ENCODE measurements at regions not wholly inside any gene's neighbourhood (a gene's known extent, or its start where the extent isn't known, plus 50 kb on each side); places are given as distances from the start of the nearest gene placed in this dataset.

DNA sequence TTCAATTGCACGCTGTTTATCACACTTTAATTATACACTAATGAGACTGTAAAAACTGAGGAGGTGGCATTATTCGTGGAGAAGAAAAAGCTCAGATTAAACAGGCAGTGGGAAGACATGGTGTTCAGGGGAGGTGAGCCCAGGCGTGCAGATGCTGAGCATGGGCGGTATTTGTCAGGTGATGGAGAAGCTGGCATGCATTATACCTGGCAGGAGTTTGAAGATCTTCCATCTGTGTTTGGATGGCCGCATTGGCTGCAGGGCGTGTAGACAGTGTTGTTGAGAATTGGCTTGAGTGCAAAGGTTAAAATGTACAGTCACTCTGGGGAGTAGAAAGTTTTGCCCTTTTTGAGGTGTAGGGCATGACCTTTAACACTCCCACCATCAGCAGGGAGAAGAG lies 213.8 kb downstream of the ERMARD start:
- H3K27me3 Mint-ChIP-seq = peaks cover 5% of the 10 kb centered on the region
- H3K4me1 Mint-ChIP-seq = peaks cover 2% of the 10 kb centered on the region
- H3K9me3 Mint-ChIP-seq = no peaks in the 10 kb centered on the region
- H3K4me3 Mint-ChIP-seq = no peak overlapping the region
- DNase-seq = no peak
- ChIA-PET CTCF (no interaction called here), POLR2A (no interaction called here)
- H3K36me3 Mint-ChIP-seq (ENCODE audit: low read depth) = no peaks in the 10 kb centered on the region
- H3K27ac Mint-ChIP-seq = no peak overlapping the region

DNA sequence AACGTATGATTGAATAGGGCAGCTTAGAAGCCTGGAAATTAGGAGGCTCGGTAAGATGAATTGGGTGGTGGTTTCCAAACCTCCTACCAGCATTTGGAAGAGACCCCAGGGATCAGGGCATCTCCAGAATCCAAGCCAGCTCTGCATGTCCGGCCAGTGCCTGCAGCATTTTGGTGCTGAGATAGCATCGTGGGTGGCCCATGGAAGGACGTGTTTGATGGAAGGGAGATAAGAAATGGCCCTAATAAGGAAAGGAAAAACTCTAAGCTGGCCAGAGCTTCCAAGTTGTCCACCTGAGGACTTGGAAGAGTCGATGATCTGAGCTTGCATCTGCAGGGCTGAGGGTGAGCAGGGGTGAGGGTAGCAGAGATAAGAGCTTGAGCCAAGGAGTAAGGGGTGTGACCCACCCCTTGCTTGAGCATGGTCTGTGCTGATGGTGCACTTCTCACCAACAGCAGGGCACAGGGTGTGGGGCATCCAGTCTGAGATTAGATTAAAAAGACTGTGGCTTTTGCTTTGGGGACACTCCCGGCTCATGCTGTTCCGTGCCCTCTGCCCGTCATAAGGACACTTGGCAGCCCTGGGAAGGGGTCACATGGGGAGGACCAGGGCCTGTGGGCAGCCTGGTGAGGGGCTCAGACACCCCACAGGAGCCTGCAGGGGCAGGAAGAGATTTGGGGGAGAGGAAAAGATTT lies 213.2 kb downstream of the ERMARD start:
- H3K27ac Mint-ChIP-seq = no peak overlapping the region
- peaks cover 2% of the 10 kb centered on the region for H3K4me1 Mint-ChIP-seq
- H3K27me3 Mint-ChIP-seq = peaks cover 5% of the 10 kb centered on the region
- H3K4me3 Mint-ChIP-seq = no peak overlapping the region
- no peaks in the 10 kb centered on the region for H3K36me3 Mint-ChIP-seq (ENCODE audit: low read depth)
- ChIA-PET POLR2A (no interaction called here), CTCF (interaction anchor here (0.8 kb wide), 1 partner anchor 121 kb away, joined by 3 read pairs; no protein-coding TSS in a partner anchor)
- DNase-seq = no peak
- no peaks in the 10 kb centered on the region for H3K9me3 Mint-ChIP-seq

DNA sequence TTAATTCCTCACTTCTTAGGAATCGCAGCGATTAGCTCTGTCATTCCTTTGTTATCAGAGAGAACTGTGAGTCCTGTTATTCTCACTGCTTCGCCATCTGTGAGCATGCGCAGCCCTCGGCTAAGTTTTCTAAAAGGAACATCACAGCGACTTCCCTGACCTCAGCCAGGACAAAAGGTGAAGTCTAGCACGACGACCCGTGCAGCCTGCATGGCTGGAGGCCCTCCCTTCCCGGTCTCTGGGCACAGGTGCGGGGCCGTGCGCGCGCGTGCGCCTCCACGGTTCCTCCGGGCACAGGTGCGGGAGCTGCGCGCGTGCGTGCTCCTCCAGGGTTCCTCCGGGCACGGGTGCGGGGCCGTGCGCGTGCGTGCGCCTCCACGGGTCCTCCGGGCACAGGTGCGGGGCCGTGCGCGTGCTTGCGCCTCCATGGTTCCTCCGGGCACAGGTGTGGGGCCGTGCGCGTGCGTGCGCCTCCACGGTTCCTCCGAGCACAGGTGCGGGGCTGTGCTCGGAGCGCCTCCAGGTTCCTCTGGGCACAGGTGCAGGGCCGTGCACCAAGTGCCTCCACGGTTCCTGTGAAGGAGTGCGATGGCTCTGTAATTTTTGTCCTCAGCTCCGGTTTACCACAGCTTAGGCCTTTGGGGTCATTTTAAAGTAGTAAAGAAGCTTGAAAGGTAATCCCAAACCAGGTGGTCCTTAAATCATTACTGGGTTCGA lies 212.3 kb downstream of the ERMARD start:
- H3K27me3 Mint-ChIP-seq = peaks cover 9% of the 10 kb centered on the region
- H3K9me3 Mint-ChIP-seq = no peaks in the 10 kb centered on the region
- no peak for DNase-seq
- H3K4me3 Mint-ChIP-seq = no peak overlapping the region
- peaks cover 10% of the 10 kb centered on the region for H3K4me1 Mint-ChIP-seq
- no peak overlapping the region for H3K27ac Mint-ChIP-seq
- ChIA-PET POLR2A (no interaction called here), CTCF (interaction anchor here (1.1 kb wide), 1 partner anchor 169 kb away, joined by 3 read pairs; no protein-coding TSS in a partner anchor)
- H3K36me3 Mint-ChIP-seq (ENCODE audit: low read depth) = no peaks in the 10 kb centered on the region

DNA sequence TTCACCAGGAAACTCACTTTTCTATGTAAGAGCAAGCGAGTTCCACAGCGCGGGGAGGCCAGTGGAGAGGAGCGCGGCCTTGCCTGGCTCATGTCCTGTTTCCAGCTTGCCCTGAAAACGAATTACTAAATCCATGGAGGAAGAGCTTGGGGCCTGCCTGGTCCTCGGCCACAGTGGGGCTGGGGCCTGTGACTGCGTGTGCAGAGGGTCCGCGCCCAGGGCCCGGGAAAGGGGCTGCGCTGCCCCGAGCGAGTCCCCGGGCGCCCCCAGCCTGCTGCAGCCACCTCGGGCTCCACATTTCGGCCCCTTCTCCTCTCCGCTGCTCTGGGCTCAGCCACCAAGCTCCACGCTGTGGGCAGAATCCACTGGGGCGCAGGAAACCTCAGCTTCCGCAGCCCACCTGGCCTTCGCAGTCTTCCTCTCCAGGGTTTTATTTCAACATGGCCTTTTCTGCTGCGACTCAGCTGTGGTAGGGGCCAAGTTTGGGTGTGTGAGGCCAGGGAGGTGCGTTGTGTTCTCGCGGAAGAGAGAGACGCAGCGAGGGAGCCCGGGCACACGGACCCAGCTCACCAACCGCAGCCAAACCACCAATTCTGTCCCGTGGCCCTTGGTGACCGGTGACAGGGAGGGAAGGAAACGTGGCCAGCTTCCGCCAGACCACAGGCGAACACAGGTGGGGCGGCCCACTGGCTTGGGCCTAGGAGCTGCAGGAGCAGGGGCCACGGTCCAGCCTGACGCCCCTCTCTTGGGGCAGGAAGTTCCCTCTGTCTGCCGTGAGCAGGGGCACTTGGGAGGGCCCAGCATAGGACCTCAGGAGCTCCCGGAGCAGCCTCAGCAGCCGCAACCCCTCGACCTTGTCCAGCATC lies 211.4 kb downstream of the ERMARD start:
- Mint-ChIP-seq H3K4me3 (no peak overlapping the region), H3K9me3 (no peaks in the 10 kb centered on the region), H3K4me1 (peaks cover 15% of the 10 kb centered on the region), H3K36me3 (ENCODE audit: low read depth) (no peaks in the 10 kb centered on the region), H3K27ac (no peak overlapping the region), H3K27me3 (peaks cover 9% of the 10 kb centered on the region)
- DNase-seq = no peak
- ChIA-PET POLR2A (no interaction called here), CTCF (interaction anchor here (1.1 kb wide), 1 partner anchor 169 kb away, joined by 3 read pairs; no protein-coding TSS in a partner anchor)

DNA sequence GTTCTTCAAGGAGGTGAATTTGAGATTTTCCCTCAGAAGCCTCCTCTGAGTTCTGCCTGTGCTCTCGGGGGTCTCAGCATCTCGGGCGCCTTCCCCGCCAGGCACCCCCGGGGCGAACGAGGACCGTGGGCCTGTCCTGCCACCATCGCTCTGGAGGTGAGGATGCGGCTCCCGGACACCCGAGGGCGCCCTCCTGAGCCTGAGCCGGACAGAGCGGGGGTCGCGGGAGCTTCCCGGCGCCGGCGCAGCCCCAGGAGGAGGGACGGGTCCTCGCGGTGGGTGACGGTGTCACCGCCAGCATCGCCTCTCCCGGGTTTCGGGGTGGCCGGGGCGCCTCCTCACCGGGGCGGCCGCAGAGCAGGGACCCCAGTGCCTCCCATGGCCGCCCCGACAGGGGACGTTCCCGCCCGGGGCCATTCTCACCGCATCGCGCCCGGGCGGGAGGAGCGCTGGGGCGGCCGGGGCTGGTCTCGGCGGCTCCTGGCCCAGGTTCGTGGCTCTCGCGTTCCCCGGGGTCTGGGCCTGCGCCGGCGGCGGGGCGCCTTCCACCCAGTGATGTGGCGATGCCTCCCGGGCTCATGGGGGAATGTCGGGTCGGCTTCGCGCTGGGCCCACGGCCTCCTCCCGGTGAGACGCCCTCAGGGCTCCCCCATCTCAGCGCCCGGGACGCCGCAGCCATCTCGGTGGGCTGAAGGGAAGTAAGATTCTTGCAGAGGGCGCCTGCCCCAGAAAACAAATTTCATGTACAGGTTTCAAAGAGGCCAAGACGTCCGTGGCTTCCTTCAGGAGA lies 210.5 kb downstream of the ERMARD start:
- Mint-ChIP-seq H3K27ac (no peak overlapping the region), H3K4me1 (peaks cover 15% of the 10 kb centered on the region), H3K4me3 (no peak overlapping the region), H3K9me3 (no peaks in the 10 kb centered on the region), H3K36me3 (ENCODE audit: low read depth) (no peaks in the 10 kb centered on the region), H3K27me3 (peaks cover 9% of the 10 kb centered on the region)
- POLR2A ChIA-PET = no interaction called here
- CTCF ChIA-PET = interaction anchor here (0.5 kb wide), 1 partner anchor 265 kb away, joined by 3 read pairs; no protein-coding TSS in a partner anchor
- no peak for DNase-seq

DNA sequence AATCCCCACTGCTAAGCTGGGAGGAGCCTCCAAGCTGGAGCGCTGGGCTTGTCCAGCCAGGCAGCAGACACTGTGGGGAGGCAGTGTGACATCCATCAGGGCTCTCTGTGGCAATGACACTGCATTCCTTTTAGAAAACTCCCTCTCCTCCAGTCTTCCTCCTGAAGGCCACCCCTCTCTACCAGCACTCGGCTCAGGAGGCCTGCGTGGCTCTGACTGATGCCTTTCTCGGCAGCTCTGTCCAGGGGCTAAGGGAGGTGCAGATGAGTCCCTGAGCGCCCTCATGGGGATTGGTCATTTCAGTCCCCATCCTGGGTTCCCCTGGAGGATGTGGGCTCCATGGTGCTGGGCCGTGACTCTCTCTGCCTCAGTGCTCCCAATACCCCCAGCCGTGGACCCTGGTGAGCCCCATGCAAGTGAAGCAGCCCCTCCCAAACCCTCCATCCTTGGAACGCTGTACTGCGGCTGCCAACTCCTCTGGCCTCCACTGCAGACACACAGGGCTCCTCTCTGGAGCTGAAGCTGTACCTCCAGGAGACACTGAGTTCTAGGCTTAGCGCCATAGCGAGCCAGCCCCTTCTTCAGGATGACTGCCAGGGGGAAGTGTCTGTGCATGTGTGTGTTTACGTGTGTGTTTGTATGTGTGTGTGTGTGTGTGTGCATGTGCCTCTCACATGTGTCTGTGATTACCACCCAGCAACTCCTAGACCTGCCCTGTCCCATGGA lies 209.6 kb downstream of the ERMARD start:
- Mint-ChIP-seq H3K4me1 (peaks cover 15% of the 10 kb centered on the region), H3K27me3 (peaks cover 9% of the 10 kb centered on the region), H3K4me3 (peak overlapping the region; percentile 30), H3K27ac (no peak overlapping the region), H3K36me3 (ENCODE audit: low read depth) (no peaks in the 10 kb centered on the region), H3K9me3 (no peaks in the 10 kb centered on the region)
- CTCF ChIA-PET = interaction anchor here (0.5 kb wide), 1 partner anchor 266 kb away, joined by 3 read pairs; no protein-coding TSS in a partner anchor
- DNase-seq = no peak
- POLR2A ChIA-PET = no interaction called here

DNA sequence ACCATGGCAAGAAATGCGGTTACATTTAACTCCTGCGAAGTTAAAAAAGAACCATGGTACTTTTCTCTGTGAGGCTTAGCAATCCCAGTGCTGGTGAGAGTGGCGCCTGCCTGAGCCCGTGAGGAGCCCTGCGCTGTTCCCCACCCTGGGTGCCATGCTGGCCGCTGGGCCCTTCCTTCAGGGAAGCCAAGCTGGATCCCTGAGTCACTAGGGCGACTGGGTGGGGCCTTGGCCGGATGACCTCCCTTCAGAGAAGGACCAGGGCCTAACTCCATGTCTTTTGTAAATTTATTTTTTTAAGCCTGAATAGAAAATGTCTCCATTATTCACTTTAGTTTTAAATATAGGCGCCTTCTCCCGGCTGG lies 209.1 kb downstream of the ERMARD start:
- CTCF ChIA-PET = no interaction called here
- H3K9me3 Mint-ChIP-seq = no peaks in the 10 kb centered on the region
- DNase-seq = no peak
- H3K36me3 Mint-ChIP-seq (ENCODE audit: low read depth) = no peaks in the 10 kb centered on the region
- no peak overlapping the region for H3K4me3 Mint-ChIP-seq
- H3K4me1 Mint-ChIP-seq = peaks cover 15% of the 10 kb centered on the region
- H3K27me3 Mint-ChIP-seq = peaks cover 9% of the 10 kb centered on the region
- POLR2A ChIA-PET = no interaction called here
- H3K27ac Mint-ChIP-seq = no peak overlapping the region

DNA sequence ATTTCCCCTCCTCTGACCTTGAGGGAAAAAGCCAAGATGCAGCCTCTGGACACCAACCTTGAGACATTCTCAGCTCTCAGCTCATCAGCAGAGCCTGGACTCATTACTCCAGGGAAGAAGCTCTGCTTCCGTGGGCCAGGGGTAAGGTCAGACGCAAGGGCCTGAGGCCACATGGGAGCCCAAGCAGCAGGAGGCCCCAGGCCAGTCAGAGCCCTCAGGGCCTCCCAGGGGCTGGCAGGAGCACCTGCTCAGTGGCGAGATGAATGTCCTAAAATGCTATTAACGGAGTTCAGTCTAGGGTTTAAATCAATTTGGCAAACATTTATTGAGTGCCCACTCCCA lies 208.6 kb downstream of the ERMARD start:
- H3K9me3 Mint-ChIP-seq = no peaks in the 10 kb centered on the region
- H3K36me3 Mint-ChIP-seq (ENCODE audit: low read depth) = no peaks in the 10 kb centered on the region
- ChIA-PET CTCF (no interaction called here), POLR2A (no interaction called here)
- peaks cover 15% of the 10 kb centered on the region for H3K4me1 Mint-ChIP-seq
- peaks cover 9% of the 10 kb centered on the region for H3K27me3 Mint-ChIP-seq
- no peak for DNase-seq
- no peak overlapping the region for H3K4me3 Mint-ChIP-seq
- H3K27ac Mint-ChIP-seq = no peak overlapping the region

DNA sequence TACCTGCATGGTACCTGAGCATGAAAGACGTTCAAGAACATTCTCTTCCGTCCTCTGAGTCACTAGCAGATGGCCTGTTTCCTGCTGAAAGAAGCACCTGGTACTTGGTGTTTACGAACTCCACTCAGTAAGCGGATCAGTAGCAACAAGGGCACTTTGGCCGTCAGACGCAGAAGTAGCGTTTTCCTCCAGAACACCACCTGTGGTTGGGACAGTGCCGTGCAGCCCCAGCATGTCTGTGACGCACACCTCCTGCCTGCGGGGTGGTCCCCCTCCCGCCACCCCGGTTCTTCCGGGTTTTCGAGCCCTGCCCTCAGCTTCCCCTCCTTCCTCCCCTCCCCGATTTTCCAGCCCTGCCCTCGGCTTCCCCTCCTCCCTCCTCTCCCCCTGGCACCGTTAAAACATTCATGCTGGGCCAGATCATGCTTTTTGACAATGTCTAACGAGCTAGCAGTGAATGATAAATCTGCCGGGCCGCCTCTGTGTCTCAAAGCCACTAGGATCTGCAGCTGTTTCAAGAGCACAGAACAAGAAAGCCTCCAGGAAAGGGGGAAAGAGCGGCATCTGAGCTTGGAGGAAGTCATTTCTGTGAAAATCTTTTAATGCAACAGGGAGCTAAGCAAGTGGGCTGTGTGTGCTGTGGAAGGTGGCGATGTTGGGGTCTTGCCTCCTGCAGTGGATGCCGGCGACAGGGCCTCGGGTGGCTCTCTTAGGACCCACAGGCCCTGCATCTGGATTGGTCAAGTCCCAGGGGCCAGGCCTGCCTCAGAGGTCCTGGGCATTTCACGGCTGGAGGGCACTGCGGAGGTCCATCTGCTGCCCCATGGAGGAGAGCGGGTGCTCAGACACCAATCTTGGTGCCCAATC lies 207.9 kb downstream of the ERMARD start:
- ChIA-PET CTCF (interaction anchor here (0.6 kb wide), 1 partner anchor 101 kb away, joined by 3 read pairs; no protein-coding TSS in a partner anchor), POLR2A (no interaction called here)
- no peak overlapping the region for H3K4me3 Mint-ChIP-seq
- no peaks in the 10 kb centered on the region for H3K36me3 Mint-ChIP-seq (ENCODE audit: low read depth)
- peaks cover 9% of the 10 kb centered on the region for H3K27me3 Mint-ChIP-seq
- peak; percentile 32 for DNase-seq
- H3K27ac Mint-ChIP-seq = peak overlapping the region; percentile 82
- peaks cover 15% of the 10 kb centered on the region for H3K4me1 Mint-ChIP-seq
- H3K9me3 Mint-ChIP-seq = no peaks in the 10 kb centered on the region

DNA sequence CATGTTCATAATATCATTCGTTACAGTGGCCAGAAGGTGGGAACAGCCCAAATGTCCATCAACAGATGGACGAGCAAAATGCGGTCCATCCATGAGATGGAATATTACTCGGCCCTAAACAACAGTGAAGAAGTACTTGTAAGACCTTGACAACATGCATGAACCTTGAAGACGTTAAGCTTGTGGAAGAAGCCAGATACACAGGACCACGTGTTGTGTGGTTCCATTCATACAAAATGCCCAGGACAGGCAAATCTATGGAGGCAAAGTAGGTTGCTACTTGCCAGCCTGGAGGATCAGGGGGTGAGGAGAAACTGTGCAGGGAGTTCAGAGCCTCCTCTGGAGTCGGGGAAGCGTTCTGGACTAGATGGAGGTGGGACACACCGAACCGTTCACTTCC lies 207.1 kb downstream of the ERMARD start:
- peaks cover 15% of the 10 kb centered on the region for H3K4me1 Mint-ChIP-seq
- H3K27ac Mint-ChIP-seq = no peak overlapping the region
- ChIA-PET CTCF (no interaction called here), POLR2A (no interaction called here)
- H3K4me3 Mint-ChIP-seq = no peak overlapping the region
- DNase-seq = no peak
- H3K36me3 Mint-ChIP-seq (ENCODE audit: low read depth) = no peaks in the 10 kb centered on the region
- H3K9me3 Mint-ChIP-seq = no peaks in the 10 kb centered on the region
- H3K27me3 Mint-ChIP-seq = peaks cover 9% of the 10 kb centered on the region

DNA sequence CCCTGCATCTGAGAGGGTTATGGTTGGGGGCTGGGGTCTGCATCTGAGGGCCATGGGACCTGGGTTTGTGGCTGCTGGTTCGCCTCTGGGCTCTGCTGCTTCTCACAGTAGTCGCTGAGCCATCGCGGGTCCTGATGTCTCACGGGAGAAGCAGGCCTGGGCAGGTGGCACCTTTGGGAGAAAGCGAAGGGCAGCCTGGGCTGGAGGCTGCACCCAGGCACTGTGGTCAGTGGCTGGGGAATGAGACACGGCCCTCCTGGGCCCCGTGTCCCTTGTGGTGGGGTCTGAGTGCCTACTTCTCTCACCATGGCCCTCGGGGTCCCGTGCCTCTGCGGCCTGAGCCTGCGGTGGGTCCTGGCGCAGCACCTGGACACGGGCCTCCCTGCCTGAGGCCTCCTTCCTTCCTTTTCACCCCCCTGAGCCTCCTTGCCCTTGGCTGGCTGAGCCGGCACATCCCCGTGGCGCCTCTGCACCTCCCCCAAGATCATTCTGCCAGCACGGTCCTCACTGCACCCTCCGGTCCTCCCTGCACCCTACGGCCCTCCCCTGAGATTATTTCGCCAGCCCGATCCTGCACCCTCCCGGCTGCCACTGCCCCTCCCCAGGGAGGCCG lies 206.0 kb downstream of the ERMARD start:
- CTCF ChIA-PET = no interaction called here
- no peaks in the 10 kb centered on the region for H3K9me3 Mint-ChIP-seq
- DNase-seq = no peak
- no peak overlapping the region for H3K27ac Mint-ChIP-seq
- POLR2A ChIA-PET = no interaction called here
- H3K4me1 Mint-ChIP-seq = peaks cover 15% of the 10 kb centered on the region
- H3K27me3 Mint-ChIP-seq = peaks cover 8% of the 10 kb centered on the region
- no peaks in the 10 kb centered on the region for H3K36me3 Mint-ChIP-seq (ENCODE audit: low read depth)
- no peak overlapping the region for H3K4me3 Mint-ChIP-seq

All from activated CD4-positive, alpha-beta T cell treated with anti-CD3 and anti-CD28 coated beads, Interleukin-2, amount 10 ng/mL, durations not matched to agents 7 days and 5 days (primary cell).